Hematopoietic multipotent progenitor cell treated with erythropoietin and hydrocortisone succinate and interleukin-3 and kit ligand, for 17 days (in vitro differentiated cells): ENCODE measurements at regions not wholly inside any gene's neighbourhood (a gene's known extent, or its start where the extent isn't known, plus 50 kb on each side); places are given as distances from the start of the nearest gene placed in this dataset.

Experiments used
- DNase-seq: peaks from one replicate; pipeline ENCODE4 v3.0.0-alpha.2; 2015; ENCODE audit warnings: low spot score

GRCh38 chr20:9919271-9920014, 80.6 kb upstream of the PAK5 start:
- no peak for DNase-seq

GRCh38 chr20:9918348-9918747, 79.5 kb upstream of the PAK5 start:
- DNase-seq, result no peak

- no peak for DNase-seq
These were observed 77.9 kb upstream of the PAK5 start for GRCh38 chr20:9916761-9917160.

- peak; percentile 23 for DNase-seq
These were observed 74.1 kb upstream of the PAK5 start for GRCh38 chr20:9912858-9913434.

GRCh38 chr20:9912290-9912689, 73.4 kb upstream of the PAK5 start:
- no peak for DNase-seq

GRCh38 chr20:9911519-9911918, 72.6 kb upstream of the PAK5 start:
- no peak for DNase-seq

GRCh38 chr20:9909167-9909566, 70.3 kb upstream of the PAK5 start:
- DNase-seq, result no peak

GRCh38 chr20:9903048-9903655, 64.3 kb upstream of the PAK5 start:
- no peak for DNase-seq

GRCh38 chr20:9889270-9889981, 50.5 kb upstream of the PAK5 start:
- DNase-seq, result no peak
